SK-N-SH (cell line): ENCODE measurements at regions not wholly inside any gene's neighbourhood (a gene's known extent, or its start where the extent isn't known, plus 50 kb on each side); places are given as distances from the start of the nearest gene placed in this dataset.
A peak's percentile ranks its signal among the peaks of the same experiment; 100 is the strongest.

Source experiments
- CTCF ChIA-PET: fragments of 300-600, 350-600 bp; formaldehyde crosslinking; extraction: SDS; loops from one replicate; lab custom pipeline; 2021; lab: Yijun Ruan, JAX
- POLR2A ChIA-PET: fragments of 350-600 bp; sonication (Branson Sonifier 250); formaldehyde crosslinking; extraction: SDS; loops from one replicate; lab custom pipeline; 2020; ENCODE audit warnings: antibody characterized with exemption, inconsistent platforms; lab: Yijun Ruan, JAX
- DNase-seq: peaks from one replicate; pipeline ENCODE4 v3.0.0; 2012
- H2AFZ ChIP-seq: fragments of 200-600 bp; sonication (generic); 2 replicates; pipeline ENCODE4 v1.8.1; 2016; ENCODE audit warnings: antibody characterized with exemption, mild to moderate bottlenecking, low read depth
- H3F3A ChIP-seq: fragments of 200-600 bp; sonication (generic); replicated peaks from 2 replicates; pipeline ENCODE3; 2016; ENCODE audit warnings: antibody characterized with exemption, mild to moderate bottlenecking; ENCODE audit not compliant: insufficient read depth
- H3K27ac ChIP-seq, 2 experiments: fragments of 200-500 bp in 1 of 2; fragments of 200-600 bp in 1 of 2; sonication (Bioruptor generic) in 1 of 2; sonication (generic), shearing (Covaris generic) in 1 of 2; 2 replicates each; pipeline versions ENCODE4 v1.5.1 to v1.6.1; 2014 to 2016; ENCODE audit warnings: low read depth in 2 of 2, inconsistent platforms in 1 of 2, low read length in 1 of 2, mild to moderate bottlenecking in 1 of 2, mixed read lengths in 1 of 2
- H3K27me3 ChIP-seq: fragments of 200-600 bp; sonication (generic), shearing (Covaris generic); 2 replicates; pipeline ENCODE4 v1.6.1; 2016; ENCODE audit warnings: mixed run types; ENCODE audit not compliant: insufficient read depth
- H3K36me3 ChIP-seq, 2 experiments: fragments of 200-500 bp in 1 of 2; fragments of 200-600 bp in 1 of 2; sonication (Bioruptor generic) in 1 of 2; sonication (generic) in 1 of 2; replicated peaks in 1 of 2; 2 replicates each; pipeline versions ENCODE3 to v1.5.1; 2014 to 2016; ENCODE audit warnings: low read length in 1 of 2, mild to moderate bottlenecking in 1 of 2; ENCODE audit not compliant: insufficient read depth in 2 of 2, control insufficient read depth in 1 of 2
- H3K4me1 ChIP-seq, 2 experiments: fragments of 200-500 bp in 1 of 2; fragments of 200-600 bp in 1 of 2; sonication (Bioruptor generic) in 1 of 2; sonication (generic), shearing (Covaris generic) in 1 of 2; 2 replicates each; pipeline versions ENCODE4 v1.5.1 to v1.6.1; 2014 to 2016; ENCODE audit warnings: low read depth in 1 of 2, low read length in 1 of 2, mixed run types in 1 of 2; ENCODE audit not compliant: insufficient read depth in 2 of 2, control insufficient read depth in 1 of 2
- H3K4me2 ChIP-seq: fragments of 200-600 bp; sonication (generic), shearing (Covaris generic); 2 replicates; pipeline ENCODE4 v1.6.1; 2017; ENCODE audit warnings: mixed run types
- H3K4me3 ChIP-seq, 2 experiments: fragments of 200-500 bp in 1 of 2; fragments of 200-600 bp in 1 of 2; sonication (Bioruptor generic) in 1 of 2; sonication (generic), shearing (Covaris generic) in 1 of 2; 2 replicates each; pipeline versions ENCODE4 v1.5.1 to v1.8.1; 2014 to 2016; ENCODE audit warnings: low read depth in 2 of 2, inconsistent platforms in 1 of 2, low read length in 1 of 2, mild to moderate bottlenecking in 1 of 2, mixed read lengths in 1 of 2, moderate library complexity in 1 of 2
- H3K79me2 ChIP-seq: fragments of 200-600 bp; sonication (generic); 2 replicates; pipeline ENCODE4 v1.8.1; 2017; ENCODE audit warnings: mild to moderate bottlenecking; ENCODE audit not compliant: insufficient read depth
- H3K9ac ChIP-seq: fragments of 200-600 bp; sonication (generic); 2 replicates; pipeline ENCODE4 v1.6.1; 2017; ENCODE audit warnings: mixed run types
- H3K9me2 ChIP-seq: fragments of 200-600 bp; sonication (generic); 2 replicates; pipeline ENCODE4 v1.6.1; 2017; ENCODE audit warnings: mixed run types
- H3K9me3 ChIP-seq: fragments of 200-600 bp; sonication (generic); 2 replicates; pipeline ENCODE4 v1.6.1; 2017; ENCODE audit warnings: mixed run types, mild to moderate bottlenecking, moderate library complexity
- H4K20me1 ChIP-seq: fragments of 200-600 bp; sonication (generic); 2 replicates; pipeline ENCODE4 v1.6.1; 2017; ENCODE audit warnings: mild to moderate bottlenecking, mixed run types; ENCODE audit not compliant: insufficient read depth
- ELF1 ChIP-seq: IDR thresholded peaks from 2 replicates; pipeline ENCODE4 v1.4.0; 2012
- EP300 ChIP-seq, 2 experiments: IDR thresholded peaks; 2 replicates each; pipeline versions ENCODE4 v1.4.0 to v1.6.1; 2012; ENCODE audit warnings: borderline replicate concordance in 1 of 2, low read depth in 1 of 2, low read length in 1 of 2
- GATA2 ChIP-seq: sonication (generic); formaldehyde crosslinking; IDR thresholded peaks from 2 replicates; pipeline ENCODE4 v1.5.0; 2020; ENCODE audit warnings: mild to moderate bottlenecking, missing genetic modification reagents
- NRF1 ChIP-seq: IDR thresholded peaks from 2 replicates; pipeline ENCODE4 v1.6.1; 2012; ENCODE audit warnings: low read depth, mild to moderate bottlenecking, low read length
- REST ChIP-seq: IDR thresholded peaks from 2 replicates; pipeline ENCODE4 v1.6.1; 2012; ENCODE audit warnings: mild to moderate bottlenecking, low read depth, low read length, moderate library complexity
- SMC3 ChIP-seq: IDR thresholded peaks from 2 replicates; pipeline ENCODE4 v1.6.1; 2012; ENCODE audit warnings: low read depth, low read length, improper control_type of control experiment
- USF2 ChIP-seq: fragments of 150-350 bp; IDR thresholded peaks from 2 replicates; pipeline ENCODE4 v1.6.1; 2017; ENCODE audit warnings: antibody characterized with exemption, low read length, low read depth, borderline replicate concordance
- WGBS: methylation state at CpG from one replicate; pipeline ENCODE4 v1.1.6; 2017; ENCODE audit warnings: low lambda C conversion rate; 5-methylcytosine and 5-hydroxymethylcytosine counted together
- TF ChIP-seq, protein P1 (sequence below): IDR thresholded peaks from 2 replicates; pipeline ENCODE4; 2012

- Histone ChIP-seq H3K9ac (no peak overlapping the region), H3K9me2 (no peaks in the 10 kb centered on the region), H3K4me1 (peaks cover 0 to 8% of the 10 kb centered on the region in 2 experiments; a peak in 2 of 4 replicates), H4K20me1 (no peaks in the 10 kb centered on the region), H3K4me3 (no peak overlapping the region), H3K27ac (no peak overlapping the region), H2AFZ (no peak overlapping the region), H3K9me3 (no peaks in the 10 kb centered on the region), H3K36me3 (no peaks in the 10 kb centered on the region), H3F3A (no peaks in the 10 kb centered on the region), H3K79me2 (no peaks in the 10 kb centered on the region), H3K27me3 (no peaks in the 10 kb centered on the region; the same call in none of the 2 replicates), H3K4me2 (no peak overlapping the region)
- POLR2A ChIA-PET = no interaction called here
- CTCF ChIA-PET = no interaction called here
- WGBS = 66% methylated on average over 19 of the region's 19 CpGs
- DNase-seq = no peak
- TF ChIP-seq GATA2 (CRISPR knock-in tag) (peak; percentile 39; the same call in 1 of the 2 replicates), ELF1 (no peak)
- TF ChIP-seq, all 33 proteins: peak for 1
Observed at GRCh38 chr17:36885153-36885735, 52.0 kb upstream of the LHX1 start.

- CTCF ChIA-PET = no interaction called here
- Histone ChIP-seq H3K4me2 (no peak overlapping the region), H3K27me3 (no peaks in the 10 kb centered on the region; the same call in none of the 2 replicates), H3K9me3 (no peaks in the 10 kb centered on the region), H3K9ac (no peak overlapping the region), H3K36me3 (no peaks in the 10 kb centered on the region), H3K4me1 (peaks cover 0 to 14% of the 10 kb centered on the region in 2 experiments; a peak in 2 of 4 replicates), H3F3A (no peaks in the 10 kb centered on the region), H3K9me2 (no peaks in the 10 kb centered on the region), H2AFZ (no peak overlapping the region), H3K27ac (no peak overlapping the region), H3K79me2 (no peaks in the 10 kb centered on the region), H3K4me3 (no peak overlapping the region), H4K20me1 (no peaks in the 10 kb centered on the region)
- TF ChIP-seq NRF1 (no peak), EP300 (IDR thresholded peaks at IDR 0.05; ENCODE audit: borderline replicate concordance in 1 of 2, low read depth in 1 of 2, low read length in 1 of 2) (no peak), SMC3 (no peak), REST (no peak), USF2 (no peak)
- TF ChIP-seq, protein P1, sequence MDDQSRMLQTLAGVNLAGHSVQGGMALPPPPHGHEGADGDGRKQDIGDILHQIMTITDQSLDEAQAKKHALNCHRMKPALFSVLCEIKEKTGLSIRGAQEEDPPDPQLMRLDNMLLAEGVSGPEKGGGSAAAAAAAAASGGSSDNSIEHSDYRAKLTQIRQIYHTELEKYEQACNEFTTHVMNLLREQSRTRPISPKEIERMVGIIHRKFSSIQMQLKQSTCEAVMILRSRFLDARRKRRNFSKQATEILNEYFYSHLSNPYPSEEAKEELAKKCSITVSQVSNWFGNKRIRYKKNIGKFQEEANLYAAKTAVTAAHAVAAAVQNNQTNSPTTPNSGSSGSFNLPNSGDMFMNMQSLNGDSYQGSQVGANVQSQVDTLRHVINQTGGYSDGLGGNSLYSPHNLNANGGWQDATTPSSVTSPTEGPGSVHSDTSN = no peak
- no peak for DNase-seq
- POLR2A ChIA-PET = no interaction called here
- WGBS = 73% methylated on average over 19 of the region's 21 CpGs
Observed at GRCh38 chr17:36885771-36886377, 51.4 kb upstream of the LHX1 start.
